Astrocyte (in vitro differentiated cells and primary cell): ENCODE measurements at regions not wholly inside any gene's neighbourhood (a gene's known extent, or its start where the extent isn't known, plus 50 kb on each side); places are given as distances from the start of the nearest gene placed in this dataset.

Source experiments
- CTCF ChIP-seq: IDR thresholded peaks from 2 replicates; pipeline ENCODE4 v1.5.1; 2011; ENCODE audit warnings: low read depth, mild to moderate bottlenecking, inconsistent platforms, low read length, moderate library complexity; ENCODE audit not compliant: insufficient read depth
- EZH2 ChIP-seq: IDR thresholded peaks from 2 replicates; pipeline ENCODE4 v1.6.1; 2012; ENCODE audit warnings: mild to moderate bottlenecking, low read length, inconsistent platforms; ENCODE audit not compliant: insufficient read depth

- no peak for TF ChIP-seq CTCF
- no peak for TF ChIP-seq EZH2
Observed at GRCh38 chr12:128083132-128083729, 183.7 kb upstream of the TMEM132C start.
